HepG2 (cell line): ENCODE measurements at regions not wholly inside any gene's neighbourhood (a gene's known extent, or its start where the extent isn't known, plus 50 kb on each side); places are given as distances from the start of the nearest gene placed in this dataset.

Experiments used
- EP300 ChIP-seq, 3 experiments: sonication (generic) in 1 of 3; formaldehyde crosslinking in 1 of 3; IDR thresholded peaks; 2 replicates each; pipeline versions ENCODE4 v1.5.1 to v1.6.1; 2011 to 2020; ENCODE audit warnings: low read depth in 2 of 3, low read length in 2 of 3, borderline replicate concordance in 1 of 3, improper control_type of control experiment in 1 of 3, mild to moderate bottlenecking in 1 of 3, missing genetic modification reagents in 1 of 3, moderate library complexity in 1 of 3
- EZH2 ChIP-seq: conservative IDR thresholded peaks from 2 replicates; pipeline ENCODE4 v1.6.1; 2012; ENCODE audit warnings: mild to moderate bottlenecking, low read depth, low read length, moderate library complexity
- GABPA ChIP-seq, 2 experiments: IDR thresholded peaks; 2 replicates each; pipeline ENCODE4 v1.6.1; 2011 to 2016; ENCODE audit warnings: low read depth in 2 of 2, low read length in 1 of 2, missing biosample characterization in 1 of 2, missing genetic modification characterization in 1 of 2
- HNF4A ChIP-seq: sonication (generic); formaldehyde crosslinking; IDR thresholded peaks from 2 replicates; pipeline ENCODE4 v1.4.0; 2020; ENCODE audit warnings: missing genetic modification reagents
- MYPOP ChIP-seq: sonication (generic); formaldehyde crosslinking; IDR thresholded peaks from 2 replicates; pipeline ENCODE4 v1.8.1; 2023; ENCODE audit warnings: mild to moderate bottlenecking, moderate library complexity, missing genetic modification reagents
- NBN ChIP-seq: fragments of 450-650 bp; conservative IDR thresholded peaks from 2 replicates; pipeline ENCODE4 v1.6.1; 2017
- NR2F6 ChIP-seq, 2 experiments: IDR thresholded peaks; 2 replicates each; pipeline ENCODE4 v1.6.1; 2016; ENCODE audit warnings: antibody characterized with exemption in 1 of 2, mild to moderate bottlenecking in 1 of 2
- PATZ1 ChIP-seq: sonication (generic); formaldehyde crosslinking; IDR thresholded peaks from 2 replicates; pipeline ENCODE4 v1.4.0; 2020; ENCODE audit warnings: missing genetic modification reagents
- PAWR ChIP-seq: sonication (generic); formaldehyde crosslinking; IDR thresholded peaks from 2 replicates; pipeline ENCODE4 v1.4.0; 2020; ENCODE audit warnings: missing genetic modification reagents, mild to moderate bottlenecking, borderline replicate concordance
- SOX5 ChIP-seq: IDR thresholded peaks from 2 replicates; pipeline ENCODE4 v1.6.1; 2016; ENCODE audit warnings: borderline replicate concordance
- SOX6 ChIP-seq, 2 experiments: fragments of 450-650 bp in 1 of 2; sonication (generic) in 1 of 2; formaldehyde crosslinking in 1 of 2; IDR thresholded peaks; 2 replicates each; pipeline versions ENCODE4 v1.4.0 to v1.6.1; 2017 to 2020; ENCODE audit warnings: antibody characterized with exemption in 1 of 2, mild to moderate bottlenecking in 1 of 2, missing genetic modification reagents in 1 of 2
- SYNCRIP ChIP-seq: fragments of 200-400 bp; formaldehyde crosslinking; IDR thresholded peaks from 2 replicates; pipeline ENCODE4 v1.6.1; 2018; ENCODE audit warnings: mild to moderate bottlenecking, low read depth, low read length; ENCODE audit not compliant: insufficient read depth
- TCF7 ChIP-seq: sonication (generic); IDR thresholded peaks from 2 replicates; pipeline ENCODE4 v1.6.1; 2016; ENCODE audit warnings: antibody characterized with exemption, low read depth
- ZEB1 ChIP-seq: IDR thresholded peaks from 2 replicates; pipeline ENCODE4 v1.6.1; 2012; ENCODE audit warnings: mild to moderate bottlenecking, low read depth, inconsistent platforms; ENCODE audit not compliant: insufficient replicate concordance
- ZNF44 ChIP-seq: sonication (generic); formaldehyde crosslinking; IDR thresholded peaks from 2 replicates; pipeline ENCODE4 v1.5.1; 2020; ENCODE audit warnings: mild to moderate bottlenecking, missing genetic modification reagents
- ZNF580 ChIP-seq: IDR thresholded peaks from 2 replicates; pipeline ENCODE4 v1.6.1; 2016; ENCODE audit warnings: low read depth, borderline replicate concordance
- TF ChIP-seq, protein P1 (sequence below): sonication (generic); formaldehyde crosslinking; conservative IDR thresholded peaks from 2 replicates; pipeline ENCODE4 v1.5.0; 2020; ENCODE audit warnings: missing genetic modification reagents
- TF ChIP-seq, protein P2 (sequence below): IDR thresholded peaks from 2 replicates; pipeline ENCODE4 v1.6.1; 2012; ENCODE audit warnings: low read length, improper control_type of control experiment
- TF ChIP-seq, protein P3 (sequence below): sonication (generic); formaldehyde crosslinking; IDR thresholded peaks from 2 replicates; pipeline ENCODE4 v1.4.0; 2020; ENCODE audit warnings: missing genetic modification reagents

DNA sequence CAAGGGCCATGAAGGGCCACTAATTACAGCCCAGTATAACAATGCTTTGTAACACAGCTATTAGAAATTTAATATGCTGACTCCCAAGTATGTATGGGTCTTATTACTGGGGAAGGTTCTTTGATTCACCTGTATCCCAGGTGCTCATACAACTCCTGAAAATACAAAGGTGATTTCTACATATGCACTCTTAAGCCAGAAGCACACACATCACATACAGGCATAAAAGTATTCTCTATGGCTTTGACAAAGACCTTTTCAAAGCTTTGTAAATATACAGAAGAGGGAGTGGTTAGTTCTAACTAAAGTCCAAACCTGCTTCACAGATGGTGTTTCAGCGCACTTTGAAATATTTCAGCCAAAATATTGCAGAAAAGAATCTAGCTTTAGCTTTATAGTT lies 191.5 kb downstream of the SNCA start (continued):
- TF ChIP-seq HNF4A (CRISPR knock-in tag), result peak; percentile 58
- no peak for TF ChIP-seq SOX6 (IDR thresholded peaks at IDR 0.05)
- TF ChIP-seq SOX6 (CRISPR knock-in tag; IDR thresholded peaks at IDR 0.05), result peak; percentile 66
- no peak for TF ChIP-seq EZH2
- no peak for TF ChIP-seq PATZ1 (CRISPR knock-in tag)
- TF ChIP-seq, protein P1, sequence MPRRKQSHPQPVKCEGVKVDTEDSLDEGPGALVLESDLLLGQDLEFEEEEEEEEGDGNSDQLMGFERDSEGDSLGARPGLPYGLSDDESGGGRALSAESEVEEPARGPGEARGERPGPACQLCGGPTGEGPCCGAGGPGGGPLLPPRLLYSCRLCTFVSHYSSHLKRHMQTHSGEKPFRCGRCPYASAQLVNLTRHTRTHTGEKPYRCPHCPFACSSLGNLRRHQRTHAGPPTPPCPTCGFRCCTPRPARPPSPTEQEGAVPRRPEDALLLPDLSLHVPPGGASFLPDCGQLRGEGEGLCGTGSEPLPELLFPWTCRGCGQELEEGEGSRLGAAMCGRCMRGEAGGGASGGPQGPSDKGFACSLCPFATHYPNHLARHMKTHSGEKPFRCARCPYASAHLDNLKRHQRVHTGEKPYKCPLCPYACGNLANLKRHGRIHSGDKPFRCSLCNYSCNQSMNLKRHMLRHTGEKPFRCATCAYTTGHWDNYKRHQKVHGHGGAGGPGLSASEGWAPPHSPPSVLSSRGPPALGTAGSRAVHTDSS, result no peak
- TF ChIP-seq SYNCRIP, result no peak
- TF ChIP-seq MYPOP, result no peak
- no peak for TF ChIP-seq GABPA (IDR thresholded peaks at IDR 0.05; ENCODE audit: low read depth, low read length)
- no peak for TF ChIP-seq GABPA (CRISPR knock-in tag; IDR thresholded peaks at IDR 0.05; ENCODE audit: low read depth)
- TF ChIP-seq NR2F6 (IDR thresholded peaks at IDR 0.05), result peak; percentile 32; the same call in 1 of the 2 replicates
- TF ChIP-seq NR2F6 (CRISPR knock-in tag; IDR thresholded peaks at IDR 0.05), result no peak
- TF ChIP-seq EP300 (IDR thresholded peaks at IDR 0.05; ENCODE audit: low read depth in 2 of 2, low read length in 2 of 2), result peak in 1 of 2 experiments; percentile 45; a peak in 1 of 4 replicates
- no peak for TF ChIP-seq EP300 (CRISPR knock-in tag; IDR thresholded peaks at IDR 0.05; ENCODE audit: borderline replicate concordance)
- 0 out of 2 replicates have a peak, but pooled peaks have one; percentile 27 for TF ChIP-seq TCF7
- TF ChIP-seq ZEB1, result peak; percentile 91
- peak; percentile 65 for TF ChIP-seq SOX5 (CRISPR knock-in tag)
- no peak for TF ChIP-seq PAWR (CRISPR knock-in tag)
- TF ChIP-seq, protein P2, sequence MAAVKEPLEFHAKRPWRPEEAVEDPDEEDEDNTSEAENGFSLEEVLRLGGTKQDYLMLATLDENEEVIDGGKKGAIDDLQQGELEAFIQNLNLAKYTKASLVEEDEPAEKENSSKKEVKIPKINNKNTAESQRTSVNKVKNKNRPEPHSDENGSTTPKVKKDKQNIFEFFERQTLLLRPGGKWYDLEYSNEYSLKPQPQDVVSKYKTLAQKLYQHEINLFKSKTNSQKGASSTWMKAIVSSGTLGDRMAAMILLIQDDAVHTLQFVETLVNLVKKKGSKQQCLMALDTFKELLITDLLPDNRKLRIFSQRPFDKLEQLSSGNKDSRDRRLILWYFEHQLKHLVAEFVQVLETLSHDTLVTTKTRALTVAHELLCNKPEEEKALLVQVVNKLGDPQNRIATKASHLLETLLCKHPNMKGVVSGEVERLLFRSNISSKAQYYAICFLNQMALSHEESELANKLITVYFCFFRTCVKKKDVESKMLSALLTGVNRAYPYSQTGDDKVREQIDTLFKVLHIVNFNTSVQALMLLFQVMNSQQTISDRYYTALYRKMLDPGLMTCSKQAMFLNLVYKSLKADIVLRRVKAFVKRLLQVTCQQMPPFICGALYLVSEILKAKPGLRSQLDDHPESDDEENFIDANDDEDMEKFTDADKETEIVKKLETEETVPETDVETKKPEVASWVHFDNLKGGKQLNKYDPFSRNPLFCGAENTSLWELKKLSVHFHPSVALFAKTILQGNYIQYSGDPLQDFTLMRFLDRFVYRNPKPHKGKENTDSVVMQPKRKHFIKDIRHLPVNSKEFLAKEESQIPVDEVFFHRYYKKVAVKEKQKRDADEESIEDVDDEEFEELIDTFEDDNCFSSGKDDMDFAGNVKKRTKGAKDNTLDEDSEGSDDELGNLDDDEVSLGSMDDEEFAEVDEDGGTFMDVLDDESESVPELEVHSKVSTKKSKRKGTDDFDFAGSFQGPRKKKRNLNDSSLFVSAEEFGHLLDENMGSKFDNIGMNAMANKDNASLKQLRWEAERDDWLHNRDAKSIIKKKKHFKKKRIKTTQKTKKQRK, result no peak
- no peak for TF ChIP-seq ZNF580 (CRISPR knock-in tag)
- TF ChIP-seq, protein P3, sequence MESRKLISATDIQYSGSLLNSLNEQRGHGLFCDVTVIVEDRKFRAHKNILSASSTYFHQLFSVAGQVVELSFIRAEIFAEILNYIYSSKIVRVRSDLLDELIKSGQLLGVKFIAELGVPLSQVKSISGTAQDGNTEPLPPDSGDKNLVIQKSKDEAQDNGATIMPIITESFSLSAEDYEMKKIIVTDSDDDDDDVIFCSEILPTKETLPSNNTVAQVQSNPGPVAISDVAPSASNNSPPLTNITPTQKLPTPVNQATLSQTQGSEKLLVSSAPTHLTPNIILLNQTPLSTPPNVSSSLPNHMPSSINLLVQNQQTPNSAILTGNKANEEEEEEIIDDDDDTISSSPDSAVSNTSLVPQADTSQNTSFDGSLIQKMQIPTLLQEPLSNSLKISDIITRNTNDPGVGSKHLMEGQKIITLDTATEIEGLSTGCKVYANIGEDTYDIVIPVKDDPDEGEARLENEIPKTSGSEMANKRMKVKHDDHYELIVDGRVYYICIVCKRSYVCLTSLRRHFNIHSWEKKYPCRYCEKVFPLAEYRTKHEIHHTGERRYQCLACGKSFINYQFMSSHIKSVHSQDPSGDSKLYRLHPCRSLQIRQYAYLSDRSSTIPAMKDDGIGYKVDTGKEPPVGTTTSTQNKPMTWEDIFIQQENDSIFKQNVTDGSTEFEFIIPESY, result no peak
- no peak for TF ChIP-seq ZNF44
- TF ChIP-seq NBN, result no peak
